ENCODE measurements at regions not wholly inside any gene's neighbourhood (a gene's known extent, or its start where the extent isn't known, plus 50 kb on each side); places are given as distances from the start of the nearest gene placed in this dataset.

DNA sequence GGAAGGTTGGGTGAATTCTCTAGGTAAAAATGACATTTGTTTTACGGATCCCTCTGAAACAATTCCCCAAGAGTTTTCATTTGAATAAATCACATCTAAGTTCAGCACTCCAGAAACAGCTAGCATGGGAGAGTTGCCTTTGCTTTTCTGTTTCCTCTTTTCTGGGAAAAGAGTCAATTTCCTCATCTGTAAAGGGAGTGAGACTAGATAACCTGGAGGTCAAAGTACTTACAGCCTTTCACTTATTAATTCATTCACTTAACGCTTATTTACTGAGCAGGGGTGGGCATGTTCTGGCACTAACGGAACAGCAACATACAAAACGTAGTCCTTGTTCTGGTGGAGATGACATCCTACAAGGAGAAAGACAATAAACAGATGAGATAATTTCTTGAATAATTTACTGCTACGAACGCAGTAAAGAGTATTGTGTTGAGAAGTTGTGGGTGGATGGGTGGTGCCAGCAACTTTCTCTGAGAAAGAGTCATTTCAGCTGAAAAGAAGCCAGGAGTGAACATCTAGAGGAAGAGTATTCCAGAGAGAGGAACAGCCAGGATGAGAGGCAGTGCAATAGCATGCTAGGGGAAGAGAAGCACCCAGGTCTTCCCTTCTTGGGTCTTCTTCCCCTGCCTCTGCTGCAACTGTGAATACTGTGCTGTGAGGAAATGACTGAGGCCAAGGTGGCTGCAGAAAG is 335.6 kb downstream of the ZSWIM6 start:
- 90% methylated on average over 5 of the region's 6 CpGs for WGBS (ENCODE audit: insufficient coverage)
- Histone ChIP-seq H3K36me3 (ENCODE audit: control insufficient read depth, insufficient read depth, low read length) (no peaks in the 10 kb centered on the region), H3K9me3 (ENCODE audit: control insufficient read depth, insufficient read depth, low read length) (no peaks in the 10 kb centered on the region), H3K27ac (ENCODE audit: low read length) (no peak overlapping the region), H3K4me3 (ENCODE audit: low read length) (no peak overlapping the region), H3K4me1 (ENCODE audit: control insufficient read depth, insufficient read depth, low read length) (peaks cover 5% of the 10 kb centered on the region), H3K27me3 (ENCODE audit: control insufficient read depth, insufficient read depth, low read length) (no peaks in the 10 kb centered on the region)
- TF ChIP-seq, protein P1, sequence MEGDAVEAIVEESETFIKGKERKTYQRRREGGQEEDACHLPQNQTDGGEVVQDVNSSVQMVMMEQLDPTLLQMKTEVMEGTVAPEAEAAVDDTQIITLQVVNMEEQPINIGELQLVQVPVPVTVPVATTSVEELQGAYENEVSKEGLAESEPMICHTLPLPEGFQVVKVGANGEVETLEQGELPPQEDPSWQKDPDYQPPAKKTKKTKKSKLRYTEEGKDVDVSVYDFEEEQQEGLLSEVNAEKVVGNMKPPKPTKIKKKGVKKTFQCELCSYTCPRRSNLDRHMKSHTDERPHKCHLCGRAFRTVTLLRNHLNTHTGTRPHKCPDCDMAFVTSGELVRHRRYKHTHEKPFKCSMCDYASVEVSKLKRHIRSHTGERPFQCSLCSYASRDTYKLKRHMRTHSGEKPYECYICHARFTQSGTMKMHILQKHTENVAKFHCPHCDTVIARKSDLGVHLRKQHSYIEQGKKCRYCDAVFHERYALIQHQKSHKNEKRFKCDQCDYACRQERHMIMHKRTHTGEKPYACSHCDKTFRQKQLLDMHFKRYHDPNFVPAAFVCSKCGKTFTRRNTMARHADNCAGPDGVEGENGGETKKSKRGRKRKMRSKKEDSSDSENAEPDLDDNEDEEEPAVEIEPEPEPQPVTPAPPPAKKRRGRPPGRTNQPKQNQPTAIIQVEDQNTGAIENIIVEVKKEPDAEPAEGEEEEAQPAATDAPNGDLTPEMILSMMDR (IDR thresholded peaks at IDR 0.05), result no peak
- no peak for ATAC-seq
- H3K4me1 Mint-ChIP-seq, result peaks cover 0 to 8% of the 10 kb centered on the region in 2 donors
- no peak overlapping the region for H3K27ac Mint-ChIP-seq
- peaks cover 12 to 28% of the 10 kb centered on the region in 2 donors for H3K27me3 Mint-ChIP-seq (ENCODE audit: low read depth in 2 of 2)
- intact Hi-C loops (cut with micrococcal nuclease), result no loop called here
- DNase-seq, result no peak
- no peak overlapping the region for H3K4me3 Mint-ChIP-seq
- H3K36me3 Mint-ChIP-seq, result no peaks in the 10 kb centered on the region
- H3K9me3 Mint-ChIP-seq, result no peaks in the 10 kb centered on the region

DNA sequence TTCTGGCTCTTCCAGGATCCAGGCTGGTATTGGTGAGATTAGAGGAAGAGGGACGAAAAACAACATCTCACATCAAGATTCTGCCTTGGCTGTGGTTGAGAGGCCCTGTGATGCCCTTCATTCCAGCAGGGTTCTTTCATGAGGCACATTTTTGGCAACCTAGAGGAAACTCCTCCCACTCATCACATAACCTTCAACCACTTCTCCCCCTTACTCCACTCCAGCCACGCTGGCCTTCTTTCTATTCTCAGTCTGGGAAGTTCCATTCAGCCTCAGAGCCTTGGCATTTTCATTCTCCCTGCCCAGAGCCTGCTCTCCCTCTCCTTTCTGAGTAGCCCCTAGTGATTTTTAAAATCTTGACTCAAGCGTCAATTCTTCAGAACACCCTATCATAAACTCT is 337.5 kb downstream of the ZSWIM6 start:
- Mint-ChIP-seq H3K9me3 (no peaks in the 10 kb centered on the region), H3K36me3 (no peaks in the 10 kb centered on the region), H3K4me3 (no peak overlapping the region), H3K27me3 (ENCODE audit: low read depth in 2 of 2) (peaks cover 14 to 28% of the 10 kb centered on the region in 2 donors), H3K27ac (no peak overlapping the region), H3K4me1 (peaks cover 0 to 8% of the 10 kb centered on the region in 2 donors)
- Histone ChIP-seq H3K4me1 (ENCODE audit: control insufficient read depth, insufficient read depth, low read length) (peaks cover 10% of the 10 kb centered on the region), H3K9me3 (ENCODE audit: control insufficient read depth, insufficient read depth, low read length) (no peaks in the 10 kb centered on the region), H3K27ac (ENCODE audit: low read length) (no peak overlapping the region), H3K4me3 (ENCODE audit: low read length) (no peak overlapping the region), H3K27me3 (ENCODE audit: control insufficient read depth, insufficient read depth, low read length) (no peaks in the 10 kb centered on the region), H3K36me3 (ENCODE audit: control insufficient read depth, insufficient read depth, low read length) (no peaks in the 10 kb centered on the region)
- intact Hi-C loops (cut with micrococcal nuclease), result no loop called here
- no peak for ATAC-seq
- no peak for DNase-seq
- 70% methylated on average over 2 of the region's 3 CpGs for WGBS (ENCODE audit: insufficient coverage)
- TF ChIP-seq, protein P1 (IDR thresholded peaks at IDR 0.05), result no peak

DNA sequence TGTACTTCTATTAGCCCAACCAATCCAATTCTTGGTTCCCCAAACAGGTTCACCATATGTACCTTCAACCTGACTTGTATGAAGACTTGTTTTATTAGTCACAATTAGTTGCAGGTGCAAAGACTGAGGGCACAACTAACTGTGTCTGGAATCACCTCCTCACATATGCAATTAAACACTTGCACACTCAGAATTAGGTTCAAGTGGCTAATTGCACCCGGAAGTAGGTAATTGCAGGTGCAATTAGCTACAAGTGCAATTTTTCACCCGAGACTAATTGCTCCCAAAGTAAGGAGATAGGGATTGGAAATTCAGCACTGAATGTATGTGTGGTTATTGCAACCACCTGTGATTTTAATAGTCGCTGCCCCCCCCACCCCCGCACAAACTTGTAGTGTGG is 338.9 kb downstream of the ZSWIM6 start:
- Mint-ChIP-seq H3K4me3 (no peak overlapping the region), H3K27me3 (ENCODE audit: low read depth in 2 of 2) (peaks cover 13 to 28% of the 10 kb centered on the region in 2 donors), H3K27ac (no peak overlapping the region), H3K4me1 (peaks cover 0 to 5% of the 10 kb centered on the region in 2 donors), H3K9me3 (no peaks in the 10 kb centered on the region), H3K36me3 (no peaks in the 10 kb centered on the region)
- WGBS (ENCODE audit: insufficient coverage), result 97% methylated on average over 2 of the region's 4 CpGs
- Histone ChIP-seq H3K9me3 (ENCODE audit: control insufficient read depth, insufficient read depth, low read length) (no peaks in the 10 kb centered on the region), H3K27me3 (ENCODE audit: control insufficient read depth, insufficient read depth, low read length) (no peaks in the 10 kb centered on the region), H3K4me3 (ENCODE audit: low read length) (no peak overlapping the region), H3K36me3 (ENCODE audit: control insufficient read depth, insufficient read depth, low read length) (no peaks in the 10 kb centered on the region), H3K4me1 (ENCODE audit: control insufficient read depth, insufficient read depth, low read length) (peaks cover 10% of the 10 kb centered on the region), H3K27ac (ENCODE audit: low read length) (no peak overlapping the region)
- TF ChIP-seq, protein P1 (IDR thresholded peaks at IDR 0.05), result no peak
- intact Hi-C loops (cut with micrococcal nuclease), result no loop called here
- no peak for ATAC-seq
- DNase-seq, result no peak

Data from natural killer cell (primary cell).